ENCODE measurements at regions not wholly inside any gene's neighbourhood (a gene's known extent, or its start where the extent isn't known, plus 50 kb on each side); places are given as distances from the start of the nearest gene placed in this dataset.

DNA sequence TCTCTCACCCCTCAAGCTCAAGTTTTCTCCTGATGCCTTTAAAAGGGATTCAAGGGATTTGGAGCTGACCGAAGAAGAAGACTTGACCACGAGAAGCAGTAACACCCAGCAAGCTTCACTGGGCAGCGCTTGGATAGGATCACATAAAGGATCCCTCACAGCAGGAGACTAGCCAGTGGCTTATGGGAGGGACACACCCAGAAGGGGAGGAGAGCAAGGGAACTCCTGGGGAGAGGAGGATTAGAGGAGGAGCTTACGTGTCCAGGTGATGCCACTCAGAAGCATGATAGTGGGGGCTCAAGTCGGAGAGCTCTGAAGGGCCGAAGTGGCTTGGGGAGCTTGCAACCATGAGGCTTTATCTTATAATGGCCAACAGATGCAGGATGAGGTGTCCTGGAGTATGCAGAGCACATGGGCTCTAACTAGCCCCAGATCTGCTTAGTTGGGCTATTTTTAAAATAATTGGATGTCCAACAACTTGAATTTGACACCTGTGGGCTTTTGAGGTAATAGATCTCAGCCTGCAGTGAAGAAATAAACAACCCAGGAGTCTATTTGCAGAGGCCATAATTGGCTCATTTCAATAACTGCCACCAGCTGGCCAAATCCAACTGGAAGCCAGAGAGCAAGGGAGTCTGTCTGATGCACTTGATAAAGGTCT, 137.9 kb upstream of the EXOC2 start:
- Mint-ChIP-seq H3K36me3 (no peaks in the 10 kb centered on the region), H3K4me1 (no peaks in the 10 kb centered on the region), H3K27ac (no peak overlapping the region), H3K9me3 (peaks cover 16 to 38% (median 32%) of the 10 kb centered on the region in 7 donors), H3K4me3 (no peak overlapping the region), H3K27me3 (ENCODE audit: low read depth in 3 of 3) (peaks cover 1 to 5% (median 4%) of the 10 kb centered on the region in 3 donors)
- intact Hi-C loops (cut with micrococcal nuclease): no loop called here
- Histone ChIP-seq H3K9ac (ENCODE audit: insufficient read depth, low read length, poor library complexity, severe bottlenecking) (no peak overlapping the region), H3K9me3 (replicated peaks in 1 of 2; ENCODE audit: control insufficient read depth in 1 of 2, insufficient read depth in 1 of 2, low read length in 2 of 2) (peaks cover 19 to 23% of the 10 kb centered on the region in 2 donors), H3K4me3 (replicated peaks in 1 of 3; ENCODE audit: low read depth in 2 of 3, low read length in 3 of 3) (no peak overlapping the region), H4K20me1 (ENCODE audit: insufficient read depth, low read length) (no peaks in the 10 kb centered on the region), H3K36me3 (replicated peaks in 1 of 2; ENCODE audit: control insufficient read depth in 1 of 2, insufficient read depth in 2 of 2, low read length in 2 of 2) (no peaks in the 10 kb centered on the region), H3K79me2 (ENCODE audit: insufficient read depth, low read length) (no peaks in the 10 kb centered on the region), H2AFZ (ENCODE audit: insufficient read depth, low read depth, low read length, poor library complexity, severe bottlenecking) (no peak overlapping the region), H3K27me3 (ENCODE audit: control insufficient read depth in 2 of 2, insufficient read depth in 2 of 2, low read length in 2 of 2) (no peaks in the 10 kb centered on the region), H3K4me1 (ENCODE audit: control insufficient read depth in 1 of 2, insufficient read depth in 2 of 2, low read length in 2 of 2) (no peaks in the 10 kb centered on the region), H3K27ac (ENCODE audit: low read depth in 1 of 2, low read length in 2 of 2) (no peak overlapping the region), H3K4me2 (replicated peaks; ENCODE audit: extremely low read depth, low read length, poor library complexity, severe bottlenecking) (no peak overlapping the region)
- 96% methylated on average over 6 of the region's 6 CpGs for WGBS (ENCODE audit: insufficient coverage)
- TF ChIP-seq, protein P1, sequence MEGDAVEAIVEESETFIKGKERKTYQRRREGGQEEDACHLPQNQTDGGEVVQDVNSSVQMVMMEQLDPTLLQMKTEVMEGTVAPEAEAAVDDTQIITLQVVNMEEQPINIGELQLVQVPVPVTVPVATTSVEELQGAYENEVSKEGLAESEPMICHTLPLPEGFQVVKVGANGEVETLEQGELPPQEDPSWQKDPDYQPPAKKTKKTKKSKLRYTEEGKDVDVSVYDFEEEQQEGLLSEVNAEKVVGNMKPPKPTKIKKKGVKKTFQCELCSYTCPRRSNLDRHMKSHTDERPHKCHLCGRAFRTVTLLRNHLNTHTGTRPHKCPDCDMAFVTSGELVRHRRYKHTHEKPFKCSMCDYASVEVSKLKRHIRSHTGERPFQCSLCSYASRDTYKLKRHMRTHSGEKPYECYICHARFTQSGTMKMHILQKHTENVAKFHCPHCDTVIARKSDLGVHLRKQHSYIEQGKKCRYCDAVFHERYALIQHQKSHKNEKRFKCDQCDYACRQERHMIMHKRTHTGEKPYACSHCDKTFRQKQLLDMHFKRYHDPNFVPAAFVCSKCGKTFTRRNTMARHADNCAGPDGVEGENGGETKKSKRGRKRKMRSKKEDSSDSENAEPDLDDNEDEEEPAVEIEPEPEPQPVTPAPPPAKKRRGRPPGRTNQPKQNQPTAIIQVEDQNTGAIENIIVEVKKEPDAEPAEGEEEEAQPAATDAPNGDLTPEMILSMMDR (IDR thresholded peaks at IDR 0.05): no peak
- no peak for DNase-seq

DNA sequence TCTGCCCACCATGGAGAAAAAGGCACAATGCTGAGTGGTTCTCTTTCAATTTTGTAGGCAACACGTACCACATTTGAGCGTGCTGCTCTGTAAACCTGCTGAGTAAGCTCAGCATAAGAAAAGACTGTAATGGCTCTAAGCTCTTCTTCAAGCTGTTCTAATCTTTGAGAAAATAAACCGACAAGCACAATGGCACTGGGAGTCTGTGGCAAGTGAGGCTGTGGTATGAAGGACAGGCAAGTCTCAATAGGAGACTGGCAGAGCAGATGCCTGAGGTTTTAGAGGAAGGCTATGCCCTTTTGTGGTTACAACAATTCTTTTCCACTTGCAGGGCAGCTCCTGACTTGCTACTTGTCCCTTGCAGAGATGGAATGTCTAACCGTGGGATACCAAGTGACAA, 136.7 kb upstream of the EXOC2 start:
- no peak overlapping the region for H3K4me2 ChIP-seq (replicated peaks; ENCODE audit: extremely low read depth, low read length, poor library complexity, severe bottlenecking)
- DNase-seq: no peak
- no peaks in the 10 kb centered on the region for H4K20me1 ChIP-seq (ENCODE audit: insufficient read depth, low read length)
- no peak overlapping the region for H2AFZ ChIP-seq (ENCODE audit: insufficient read depth, low read depth, low read length, poor library complexity, severe bottlenecking)
- peaks cover 18 to 44% (median 32%) of the 10 kb centered on the region in 7 donors for H3K9me3 Mint-ChIP-seq
- TF ChIP-seq, protein P1 (IDR thresholded peaks at IDR 0.05): no peak
- no peaks in the 10 kb centered on the region for H3K27me3 ChIP-seq (ENCODE audit: control insufficient read depth in 2 of 2, insufficient read depth in 2 of 2, low read length in 2 of 2)
- intact Hi-C loops (cut with micrococcal nuclease): no loop called here
- no peaks in the 10 kb centered on the region for H3K4me1 Mint-ChIP-seq
- H3K4me3 Mint-ChIP-seq: no peak overlapping the region
- 30% methylated on average over 3 of the region's 4 CpGs for WGBS (ENCODE audit: insufficient coverage)
- H3K36me3 ChIP-seq (replicated peaks in 1 of 2; ENCODE audit: control insufficient read depth in 1 of 2, insufficient read depth in 2 of 2, low read length in 2 of 2): no peaks in the 10 kb centered on the region
- no peaks in the 10 kb centered on the region for H3K79me2 ChIP-seq (ENCODE audit: insufficient read depth, low read length)
- H3K9me3 ChIP-seq (replicated peaks in 1 of 2; ENCODE audit: control insufficient read depth in 1 of 2, insufficient read depth in 1 of 2, low read length in 2 of 2): peaks cover 19 to 23% of the 10 kb centered on the region in 2 donors
- H3K36me3 Mint-ChIP-seq: no peaks in the 10 kb centered on the region
- peaks cover 3 to 5% (median 4%) of the 10 kb centered on the region in 3 donors for H3K27me3 Mint-ChIP-seq (ENCODE audit: low read depth in 3 of 3)
- no peak overlapping the region for H3K27ac ChIP-seq (ENCODE audit: low read depth in 1 of 2, low read length in 2 of 2)
- H3K9ac ChIP-seq (ENCODE audit: insufficient read depth, low read length, poor library complexity, severe bottlenecking): no peak overlapping the region
- H3K27ac Mint-ChIP-seq: no peak overlapping the region
- H3K4me3 ChIP-seq (replicated peaks in 1 of 3; ENCODE audit: low read depth in 2 of 3, low read length in 3 of 3): no peak overlapping the region
- H3K4me1 ChIP-seq (ENCODE audit: control insufficient read depth in 1 of 2, insufficient read depth in 2 of 2, low read length in 2 of 2): no peaks in the 10 kb centered on the region
